ENCODE measurements at regions not wholly inside any gene's neighbourhood (a gene's known extent, or its start where the extent isn't known, plus 50 kb on each side); places are given as distances from the start of the nearest gene placed in this dataset.

DNA sequence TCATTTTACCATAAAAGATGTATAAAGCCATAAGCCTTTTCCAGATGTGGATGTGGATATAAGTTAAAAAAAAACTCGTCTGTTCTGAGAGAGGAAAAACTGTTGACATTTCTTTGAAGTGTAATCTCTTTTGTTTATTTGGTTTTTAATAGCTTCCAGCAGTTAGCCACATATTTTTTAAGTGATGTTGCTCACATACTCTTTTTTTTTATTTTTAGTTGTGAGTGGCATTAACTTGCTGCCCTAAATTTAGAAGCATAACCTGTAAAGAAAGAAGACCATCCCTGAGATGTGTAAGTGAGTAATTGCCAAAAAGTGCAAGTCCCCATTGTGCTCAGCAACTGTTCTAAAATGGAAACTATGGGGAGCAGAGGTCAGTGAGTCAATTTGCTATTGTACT lies 415.9 kb upstream of the MDFIC2 start:
- TF ChIP-seq POLR2A (IDR thresholded peaks at IDR 0.05), result no peak
- TF ChIP-seq, protein P1, sequence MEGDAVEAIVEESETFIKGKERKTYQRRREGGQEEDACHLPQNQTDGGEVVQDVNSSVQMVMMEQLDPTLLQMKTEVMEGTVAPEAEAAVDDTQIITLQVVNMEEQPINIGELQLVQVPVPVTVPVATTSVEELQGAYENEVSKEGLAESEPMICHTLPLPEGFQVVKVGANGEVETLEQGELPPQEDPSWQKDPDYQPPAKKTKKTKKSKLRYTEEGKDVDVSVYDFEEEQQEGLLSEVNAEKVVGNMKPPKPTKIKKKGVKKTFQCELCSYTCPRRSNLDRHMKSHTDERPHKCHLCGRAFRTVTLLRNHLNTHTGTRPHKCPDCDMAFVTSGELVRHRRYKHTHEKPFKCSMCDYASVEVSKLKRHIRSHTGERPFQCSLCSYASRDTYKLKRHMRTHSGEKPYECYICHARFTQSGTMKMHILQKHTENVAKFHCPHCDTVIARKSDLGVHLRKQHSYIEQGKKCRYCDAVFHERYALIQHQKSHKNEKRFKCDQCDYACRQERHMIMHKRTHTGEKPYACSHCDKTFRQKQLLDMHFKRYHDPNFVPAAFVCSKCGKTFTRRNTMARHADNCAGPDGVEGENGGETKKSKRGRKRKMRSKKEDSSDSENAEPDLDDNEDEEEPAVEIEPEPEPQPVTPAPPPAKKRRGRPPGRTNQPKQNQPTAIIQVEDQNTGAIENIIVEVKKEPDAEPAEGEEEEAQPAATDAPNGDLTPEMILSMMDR (IDR thresholded peaks at IDR 0.05), result no peak
- Histone ChIP-seq H3K27ac (no peak overlapping the region), H3K4me1 (peaks cover 4 to 7% of the 10 kb centered on the region in 2 donors), H3K27me3 (no peaks in the 10 kb centered on the region), H3K4me3 (replicated peaks in 1 of 3) (no peak overlapping the region), H3K36me3 (no peaks in the 10 kb centered on the region), H3K9me3 (no peaks in the 10 kb centered on the region)
- WGBS, 2 donors, result 67 to 71% methylated on average over 1 of the region's 1 CpG
- no peak for DNase-seq
- intact Hi-C loops (cut with DNase I), result no loop called here

DNA sequence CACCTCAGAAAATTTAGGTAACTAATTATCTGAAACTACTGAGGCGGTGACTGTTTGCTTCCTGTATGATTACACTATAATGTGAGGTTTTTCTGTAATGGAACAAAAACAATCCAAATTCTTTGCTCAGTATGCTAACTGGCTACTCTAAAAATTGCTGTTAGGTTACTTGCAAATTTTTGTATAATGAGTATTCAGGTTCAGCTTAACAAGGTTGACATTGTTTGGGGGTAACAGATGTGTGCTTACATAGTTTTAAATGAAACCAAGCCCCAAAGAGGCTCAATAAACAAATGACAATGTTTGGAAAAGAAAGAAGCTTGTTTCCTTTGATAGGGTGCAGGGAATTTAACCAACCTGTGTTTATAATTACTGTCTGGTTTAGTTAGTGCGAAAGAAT lies 414.5 kb upstream of the MDFIC2 start:
- Histone ChIP-seq H3K27me3 (no peaks in the 10 kb centered on the region), H3K27ac (peak overlapping the region in 1 of 3 donors; percentile 6), H3K36me3 (no peaks in the 10 kb centered on the region), H3K9me3 (no peaks in the 10 kb centered on the region), H3K4me1 (peaks cover 4 to 7% of the 10 kb centered on the region in 2 donors), H3K4me3 (replicated peaks in 1 of 3) (no peak overlapping the region)
- no peak for DNase-seq
- intact Hi-C loops (cut with DNase I), result no loop called here
- 78 to 85% methylated on average over 2 of the region's 2 CpGs for WGBS, 2 donors
- TF ChIP-seq, protein P1 (IDR thresholded peaks at IDR 0.05), result no peak
- TF ChIP-seq POLR2A (IDR thresholded peaks at IDR 0.05), result no peak

DNA sequence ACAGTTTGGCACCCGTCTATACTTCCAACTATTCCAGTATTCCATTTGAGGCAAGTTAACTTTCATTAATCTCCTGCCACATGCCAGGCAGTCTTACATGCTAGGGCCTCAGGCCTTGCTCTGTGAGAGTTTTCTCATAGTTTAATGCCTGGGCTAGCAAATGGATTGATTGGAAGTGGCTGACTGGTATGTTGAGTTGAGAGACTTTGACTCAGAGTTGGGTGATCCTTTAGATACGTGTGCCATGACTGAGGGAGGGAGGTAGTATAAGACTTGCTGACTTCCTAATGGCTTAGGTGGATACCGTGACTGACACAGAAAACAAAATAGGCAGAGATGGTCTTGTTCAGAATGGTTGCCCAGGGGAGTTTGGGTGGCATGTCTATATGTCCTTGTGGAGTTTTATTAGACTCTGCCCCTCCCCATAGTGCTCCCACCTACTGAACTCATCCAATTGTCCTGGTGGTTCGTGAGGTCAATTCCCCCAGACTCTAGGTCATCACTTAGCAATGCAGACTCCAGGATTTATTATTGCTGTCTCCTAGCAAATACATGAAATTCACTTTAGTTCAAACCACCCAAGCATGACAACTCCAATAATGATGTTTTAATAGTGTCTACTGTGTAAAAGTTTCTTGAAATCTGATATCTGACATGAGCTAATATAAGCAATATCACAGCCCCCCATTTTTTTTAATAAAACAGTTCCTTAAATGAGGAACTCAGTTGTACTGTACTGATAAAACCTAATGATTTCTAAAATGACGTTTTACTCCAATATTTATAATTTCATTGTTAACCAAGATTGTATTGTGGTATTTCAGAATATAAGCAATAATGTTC lies 413.9 kb upstream of the MDFIC2 start:
- no peak overlapping the region for H3K27ac ChIP-seq
- intact Hi-C loops (cut with DNase I), result no loop called here
- TF ChIP-seq, protein P1 (IDR thresholded peaks at IDR 0.05), result no peak
- no peak for TF ChIP-seq POLR2A (IDR thresholded peaks at IDR 0.05)
- no peak for DNase-seq
- H3K4me1 ChIP-seq, result peaks cover 4 to 7% of the 10 kb centered on the region in 2 donors
- H3K9me3 ChIP-seq, result no peaks in the 10 kb centered on the region
- no peak overlapping the region for H3K4me3 ChIP-seq (replicated peaks in 1 of 3)
- no peaks in the 10 kb centered on the region for H3K36me3 ChIP-seq
- WGBS, 2 donors, result 86 to 92% methylated on average over 5 of the region's 5 CpGs
- H3K27me3 ChIP-seq, result no peaks in the 10 kb centered on the region

DNA sequence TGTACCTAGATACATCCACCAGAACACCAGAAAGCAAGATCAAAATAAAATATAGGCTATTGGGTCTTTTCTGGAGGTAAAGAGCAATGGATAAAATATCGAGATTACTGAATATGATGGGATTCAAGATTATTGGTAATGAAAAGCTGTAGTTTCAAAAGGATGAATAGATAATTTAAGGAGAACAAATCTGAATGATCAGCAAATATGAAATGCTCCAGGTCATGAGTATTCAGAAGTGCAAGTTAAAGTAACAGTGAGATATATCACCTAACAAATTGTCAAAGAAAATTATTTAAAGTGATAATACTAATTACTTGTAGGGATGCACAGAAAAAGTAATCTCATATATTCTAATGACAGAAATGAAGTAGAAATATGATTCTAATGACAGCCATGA lies 409.6 kb upstream of the MDFIC2 start:
- no peak overlapping the region for H3K4me3 ChIP-seq (replicated peaks in 1 of 3)
- peaks cover 0 to 4% of the 10 kb centered on the region in 2 donors for H3K4me1 ChIP-seq
- H3K27ac ChIP-seq, result no peak overlapping the region
- H3K27me3 ChIP-seq, result no peaks in the 10 kb centered on the region
- H3K9me3 ChIP-seq, result no peaks in the 10 kb centered on the region
- no peak for DNase-seq
- TF ChIP-seq, protein P1 (IDR thresholded peaks at IDR 0.05), result no peak
- no peak for TF ChIP-seq POLR2A (IDR thresholded peaks at IDR 0.05)
- no peaks in the 10 kb centered on the region for H3K36me3 ChIP-seq
- WGBS, 2 donors, result 88 to 97% methylated on average over 1 of the region's 1 CpG
- intact Hi-C loops (cut with DNase I), result no loop called here

DNA sequence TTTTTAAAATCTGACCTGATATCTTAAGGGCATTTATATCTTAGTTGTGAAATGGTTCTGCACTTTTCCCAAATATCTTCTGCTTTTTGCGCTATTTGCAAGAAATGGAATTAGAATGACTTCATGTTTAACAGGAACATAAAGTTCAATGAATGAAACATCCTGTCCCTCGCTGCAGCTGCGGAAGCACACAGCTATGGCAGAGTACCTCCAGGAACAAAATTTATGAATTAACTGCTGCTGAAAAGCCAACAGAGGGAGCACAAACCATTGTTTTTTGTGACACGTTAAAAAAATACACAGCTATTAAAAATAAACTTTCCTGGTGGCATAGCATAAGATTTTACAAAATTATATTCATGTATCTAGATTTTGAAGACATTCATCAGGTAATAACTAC lies 404.4 kb upstream of the MDFIC2 start:
- TF ChIP-seq POLR2A (IDR thresholded peaks at IDR 0.05), result no peak
- TF ChIP-seq, protein P1 (IDR thresholded peaks at IDR 0.05), result peak in 4 of 6 experiments; percentile 27 to 60 (median 44)
- Histone ChIP-seq H3K4me1 (no peaks in the 10 kb centered on the region), H3K27me3 (no peaks in the 10 kb centered on the region), H3K27ac (no peak overlapping the region), H3K9me3 (no peaks in the 10 kb centered on the region), H3K36me3 (no peaks in the 10 kb centered on the region), H3K4me3 (replicated peaks in 1 of 3) (no peak overlapping the region)
- DNase-seq, result peak; percentile 13 to 14
- 42 to 47% methylated on average over 4 of the region's 4 CpGs for WGBS, 2 donors
- intact Hi-C loops (cut with DNase I), result no loop called here

Data from thyroid gland (tissue), 4 donors.